Body of pancreas (tissue), 4 donors: ENCODE measurements at regions not wholly inside any gene's neighbourhood (a gene's known extent, or its start where the extent isn't known, plus 50 kb on each side); places are given as distances from the start of the nearest gene placed in this dataset.
A peak's percentile ranks its signal among the peaks of the same experiment; 100 is the strongest.

ENCODE experiments used
- ATAC-seq: fragments of 150-250 bp; one replicate; pipeline ENCODE4 v1.9.1; 2016
- DNase-seq, 4 donors: peaks; one replicate each; pipeline ENCODE4 v3.0.0-alpha.2; 2019
- H3K27ac ChIP-seq, 4 donors: fragments of 200-600 bp; sonication (generic); 1 replicate in 3 of 4; 2 replicates in 1 of 4; pipeline versions ENCODE4 v1.5.1 to v1.6.1; 2016 to 2019; ENCODE audit warnings: mild to moderate bottlenecking in 1 of 4, mixed read lengths in 1 of 4, moderate library complexity in 1 of 4
- H3K27me3 ChIP-seq, 2 donors: fragments of 200-600 bp; sonication (generic); one replicate each; pipeline ENCODE4 v1.6.0; 2016; ENCODE audit warnings: mild to moderate bottlenecking in 1 of 2
- H3K36me3 ChIP-seq, 2 donors: fragments of 200-600 bp; sonication (generic); replicated peaks in 1 of 2; 2 replicates each; pipeline ENCODE4 v1.5.1; 2016; ENCODE audit warnings: low read depth in 2 of 2; ENCODE audit not compliant: insufficient read depth in 1 of 2
- H3K4me1 ChIP-seq: fragments of 200-600 bp; sonication (generic); one replicate; pipeline ENCODE4 v1.6.0; 2016
- H3K4me3 ChIP-seq, 2 donors: fragments of 200-600 bp; sonication (generic); 1 replicate in 1 of 2; 2 replicates in 1 of 2; pipeline ENCODE4 v1.5.1; 2016 to 2019
- H3K9me3 ChIP-seq, 3 donors: fragments of 200-600 bp; sonication (generic); 1 replicate in 2 of 3; 2 replicates in 1 of 3; pipeline ENCODE4 v1.5.1; 2016
- POLR2A ChIP-seq, 3 donors: fragments of 450-650 bp; IDR thresholded peaks; one replicate each; pipeline ENCODE4 v1.6.1; 2016; ENCODE audit warnings: antibody characterized with exemption in 3 of 3, mild to moderate bottlenecking in 2 of 3
- WGBS, 2 donors: methylation state at CpG; one replicate each; pipeline ENCODE4 v1.1.5; 2017; 5-methylcytosine and 5-hydroxymethylcytosine counted together
- intact Hi-C: fragments of 100-400 bp; cut with DNase I; formaldehyde crosslinking; loops from one replicate; pipeline ENCODE4 v1.15.1; 2023
- TF ChIP-seq, protein P1 (sequence below), 7 experiments: fragments of 450-650 bp in 4 of 7; fragments of 200-600 bp in 3 of 7; sonication (generic) in 3 of 7; IDR thresholded peaks; one replicate each; pipeline ENCODE4 v1.5.1; 2016 to 2019; ENCODE audit warnings: antibody characterized with exemption in 7 of 7

GRCh38 chr9:117545846-117546245, 131.0 kb upstream of the ASTN2 start:
- ATAC-seq (no peak), DNase-seq (no peak)
- no peak overlapping the region for H3K4me3 ChIP-seq
- peaks cover 17% of the 10 kb centered on the region for H3K4me1 ChIP-seq
- TF ChIP-seq POLR2A (IDR thresholded peaks at IDR 0.05) = no peak
- TF ChIP-seq, protein P1, sequence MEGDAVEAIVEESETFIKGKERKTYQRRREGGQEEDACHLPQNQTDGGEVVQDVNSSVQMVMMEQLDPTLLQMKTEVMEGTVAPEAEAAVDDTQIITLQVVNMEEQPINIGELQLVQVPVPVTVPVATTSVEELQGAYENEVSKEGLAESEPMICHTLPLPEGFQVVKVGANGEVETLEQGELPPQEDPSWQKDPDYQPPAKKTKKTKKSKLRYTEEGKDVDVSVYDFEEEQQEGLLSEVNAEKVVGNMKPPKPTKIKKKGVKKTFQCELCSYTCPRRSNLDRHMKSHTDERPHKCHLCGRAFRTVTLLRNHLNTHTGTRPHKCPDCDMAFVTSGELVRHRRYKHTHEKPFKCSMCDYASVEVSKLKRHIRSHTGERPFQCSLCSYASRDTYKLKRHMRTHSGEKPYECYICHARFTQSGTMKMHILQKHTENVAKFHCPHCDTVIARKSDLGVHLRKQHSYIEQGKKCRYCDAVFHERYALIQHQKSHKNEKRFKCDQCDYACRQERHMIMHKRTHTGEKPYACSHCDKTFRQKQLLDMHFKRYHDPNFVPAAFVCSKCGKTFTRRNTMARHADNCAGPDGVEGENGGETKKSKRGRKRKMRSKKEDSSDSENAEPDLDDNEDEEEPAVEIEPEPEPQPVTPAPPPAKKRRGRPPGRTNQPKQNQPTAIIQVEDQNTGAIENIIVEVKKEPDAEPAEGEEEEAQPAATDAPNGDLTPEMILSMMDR (IDR thresholded peaks at IDR 0.05) = peak in 1 of 7 experiments; percentile 9
- 60 to 70% methylated on average over 1 of the region's 1 CpG for WGBS, 2 donors
- H3K36me3 ChIP-seq = no peaks in the 10 kb centered on the region
- no peaks in the 10 kb centered on the region for H3K27me3 ChIP-seq
- H3K27ac ChIP-seq = no peak overlapping the region
- intact Hi-C loops = no loop called here
- no peaks in the 10 kb centered on the region for H3K9me3 ChIP-seq

- ATAC-seq = no peak
- 5 to 8% methylated on average over 2 of the region's 2 CpGs for WGBS, 2 donors
- no peaks in the 10 kb centered on the region for H3K9me3 ChIP-seq
- H3K4me1 ChIP-seq = peaks cover 17% of the 10 kb centered on the region
- H3K27ac ChIP-seq = no peak overlapping the region
- no peak for TF ChIP-seq POLR2A (IDR thresholded peaks at IDR 0.05)
- TF ChIP-seq, protein P1 (IDR thresholded peaks at IDR 0.05) = no peak
- peak in 1 of 4 donors; percentile 19 for DNase-seq
- no peaks in the 10 kb centered on the region for H3K36me3 ChIP-seq
- H3K4me3 ChIP-seq = no peak overlapping the region
- intact Hi-C loops = no loop called here
- no peaks in the 10 kb centered on the region for H3K27me3 ChIP-seq
Measured at GRCh38 chr9:117543089-117543488, 128.2 kb upstream of the ASTN2 start.

- Histone ChIP-seq H3K9me3 (no peaks in the 10 kb centered on the region), H3K27me3 (no peaks in the 10 kb centered on the region), H3K4me3 (no peak overlapping the region), H3K36me3 (no peaks in the 10 kb centered on the region), H3K4me1 (peaks cover 12% of the 10 kb centered on the region), H3K27ac (no peak overlapping the region)
- TF ChIP-seq POLR2A (IDR thresholded peaks at IDR 0.05) = no peak
- TF ChIP-seq, protein P1 (IDR thresholded peaks at IDR 0.05) = no peak
- ATAC-seq = no peak
- intact Hi-C loops = no loop called here
- 63 to 69% methylated on average over 3 of the region's 3 CpGs for WGBS, 2 donors
- DNase-seq = no peak
Measured at GRCh38 chr9:117542021-117542420, 127.2 kb upstream of the ASTN2 start.

DNA sequence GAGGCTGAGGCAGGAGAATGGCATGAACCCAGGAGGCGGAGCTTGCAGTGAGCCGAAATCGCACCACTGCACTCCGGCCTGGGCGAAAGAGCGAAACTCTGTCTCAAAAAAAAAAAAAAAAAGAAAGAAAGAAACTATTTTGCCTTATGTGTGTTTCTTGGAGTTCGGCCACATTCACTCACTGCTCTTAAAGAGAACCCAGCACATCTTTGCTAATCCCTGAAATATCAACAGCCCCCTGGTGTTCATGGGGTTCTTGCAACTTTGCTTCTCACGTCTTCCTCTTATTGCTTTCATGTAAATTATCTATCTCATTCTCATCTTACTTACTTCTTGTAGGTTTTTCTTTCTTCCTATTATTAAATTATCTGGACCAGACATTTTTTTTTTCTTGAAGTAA, 126.3 kb upstream of the ASTN2 start:
- TF ChIP-seq, protein P1 (IDR thresholded peaks at IDR 0.05) = no peak
- no peak for TF ChIP-seq POLR2A (IDR thresholded peaks at IDR 0.05)
- Histone ChIP-seq H3K27me3 (no peaks in the 10 kb centered on the region), H3K36me3 (no peaks in the 10 kb centered on the region), H3K4me1 (peaks cover 4% of the 10 kb centered on the region), H3K9me3 (no peaks in the 10 kb centered on the region), H3K4me3 (no peak overlapping the region), H3K27ac (no peak overlapping the region)
- ATAC-seq (no peak), DNase-seq (no peak)
- WGBS, 2 donors = 88 to 90% methylated on average over 8 of the region's 8 CpGs
- intact Hi-C loops = no loop called here

- no peaks in the 10 kb centered on the region for H3K9me3 ChIP-seq
- no peak for TF ChIP-seq POLR2A (IDR thresholded peaks at IDR 0.05)
- TF ChIP-seq, protein P1 (IDR thresholded peaks at IDR 0.05) = no peak
- DNase-seq (no peak), ATAC-seq (no peak)
- intact Hi-C loops = no loop called here
- no peak overlapping the region for H3K27ac ChIP-seq
- no peaks in the 10 kb centered on the region for H3K36me3 ChIP-seq
- H3K4me3 ChIP-seq = no peak overlapping the region
- H3K4me1 ChIP-seq = no peaks in the 10 kb centered on the region
- H3K27me3 ChIP-seq = no peaks in the 10 kb centered on the region
Measured at GRCh38 chr9:117535973-117536372, 121.1 kb upstream of the ASTN2 start.
